ENCODE measurements at regions not wholly inside any gene's neighbourhood (a gene's known extent, or its start where the extent isn't known, plus 50 kb on each side); places are given as distances from the start of the nearest gene placed in this dataset.
"Not testable (repeated sequence)": the region's sequence is repeated elsewhere in the genome, so short reads cannot be mapped to it uniquely, and the experiment has no call there.

DNA sequence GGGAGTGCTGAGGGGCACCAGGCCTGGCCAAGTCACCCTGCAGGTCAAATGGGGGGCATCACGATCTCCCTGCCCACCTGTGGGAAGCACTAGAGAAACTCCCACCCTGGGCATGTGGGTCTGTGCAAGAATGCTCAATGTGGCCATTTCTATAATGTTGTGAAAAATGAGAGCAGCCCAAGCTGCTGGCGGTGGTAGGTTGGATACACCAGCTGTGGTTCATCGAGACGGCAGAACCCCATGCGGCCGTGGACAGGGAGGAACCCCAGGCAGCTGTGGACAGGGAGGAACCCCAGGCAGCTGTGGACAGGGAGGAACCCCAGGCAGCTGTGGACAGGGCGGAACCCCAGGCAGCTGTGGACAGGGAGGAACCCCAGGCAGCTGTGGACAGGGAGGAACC is 129.1 kb downstream of the BRD1 start:
- not testable (repeated sequence) for H3K4me3 ChIP-seq (ENCODE audit: low read depth, low read length)

DNA sequence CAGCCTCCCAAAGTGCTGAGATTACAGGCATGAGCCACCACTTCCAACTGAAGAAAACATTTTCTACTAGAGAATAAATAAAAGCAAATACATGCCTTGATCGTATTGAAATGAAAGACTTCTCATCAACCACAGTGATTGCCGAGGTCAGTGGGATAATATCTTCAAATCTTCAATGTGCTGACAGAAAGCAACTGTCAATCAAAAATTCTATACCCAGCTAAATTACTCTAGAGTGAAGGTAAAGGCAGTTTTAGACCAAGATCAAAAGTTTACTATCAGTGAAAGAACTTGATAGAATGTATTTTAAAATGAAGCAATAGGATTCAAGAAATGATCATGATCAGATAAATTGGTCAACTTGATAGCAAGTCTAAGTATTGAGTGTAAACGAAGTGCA is 130.6 kb downstream of the BRD1 start:
- no peak overlapping the region for H3K4me3 ChIP-seq (ENCODE audit: low read depth, low read length)

GRCh38 chr22:49694462-49695260 is 133.0 kb downstream of the BRD1 start:
- H3K4me3 ChIP-seq (ENCODE audit: low read depth, low read length): no peak overlapping the region

DNA sequence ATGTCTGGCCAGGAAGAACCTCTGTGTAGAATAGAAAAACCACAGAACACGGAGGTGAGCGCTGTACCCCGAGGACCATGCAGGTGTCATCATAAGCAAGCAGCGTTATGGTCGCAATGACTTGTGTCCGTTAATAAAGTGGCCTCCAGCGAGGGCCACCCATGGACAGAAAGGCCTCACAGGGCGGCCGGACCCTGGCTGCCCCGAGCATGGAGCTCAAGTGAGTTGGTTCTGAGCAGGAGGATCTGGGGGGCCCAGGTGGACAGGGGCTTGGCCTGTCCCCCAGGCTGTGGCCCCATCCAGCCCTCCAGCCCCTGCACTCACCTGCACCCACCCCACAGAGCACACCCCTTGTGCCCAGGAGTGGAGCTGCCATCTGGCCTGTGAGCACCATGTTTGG is 133.8 kb downstream of the BRD1 start:
- no peak overlapping the region for H3K4me3 ChIP-seq (ENCODE audit: low read depth, low read length)

DNA sequence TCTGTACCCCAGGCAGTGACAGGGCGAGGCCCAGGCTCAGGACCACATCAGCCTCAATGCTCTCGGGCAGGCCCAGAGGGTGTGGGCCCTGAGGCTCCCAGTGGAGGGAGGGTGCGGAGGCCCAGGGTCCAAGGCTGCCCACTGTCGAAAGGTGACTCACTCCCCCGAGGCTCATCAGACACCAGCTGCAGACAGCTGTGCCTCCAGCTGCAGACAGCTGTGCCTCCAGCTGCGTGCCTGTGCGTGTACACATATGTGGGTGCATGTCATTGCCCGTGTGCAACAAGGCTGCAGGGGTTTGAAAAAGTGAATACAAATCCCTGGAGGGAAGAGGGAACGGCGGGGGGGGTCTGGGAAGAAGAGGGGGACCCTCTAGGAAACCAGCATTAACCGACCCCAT is 134.3 kb downstream of the BRD1 start:
- H3K4me3 ChIP-seq (ENCODE audit: low read depth, low read length): no peak overlapping the region

- no peak overlapping the region for H3K4me3 ChIP-seq (ENCODE audit: low read depth, low read length)
These were observed 135.0 kb downstream of the BRD1 start for GRCh38 chr22:49692499-49693225.

GRCh38 chr22:49691256-49691655 is 136.4 kb downstream of the BRD1 start:
- no peak overlapping the region for H3K4me3 ChIP-seq (ENCODE audit: low read depth, low read length)

GRCh38 chr22:49690454-49690853 is 137.2 kb downstream of the BRD1 start:
- no peak overlapping the region for H3K4me3 ChIP-seq (ENCODE audit: low read depth, low read length)

DNA sequence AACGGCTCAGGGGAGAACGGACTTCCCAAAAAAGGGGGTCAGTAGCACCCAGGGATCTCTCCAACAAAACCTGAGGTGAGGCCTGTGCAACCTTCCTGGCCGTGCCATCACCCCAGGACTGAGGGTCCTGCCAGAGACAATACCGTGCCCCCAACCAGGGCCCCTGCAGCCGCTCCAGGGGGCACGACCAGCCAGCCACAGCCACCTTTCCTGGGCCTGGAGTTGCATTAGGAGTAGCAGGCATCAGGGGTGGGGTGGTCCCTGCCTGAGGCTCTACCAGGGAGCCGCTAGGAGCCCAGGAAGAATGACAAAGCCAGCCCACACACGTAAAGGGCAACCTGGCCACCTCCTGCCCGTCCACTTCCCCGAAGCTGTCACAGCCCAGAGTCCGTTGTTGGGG is 137.8 kb downstream of the BRD1 start:
- H3K4me3 ChIP-seq (ENCODE audit: low read depth, low read length): no peak overlapping the region

- H3K4me3 ChIP-seq (ENCODE audit: low read depth, low read length): no peak overlapping the region
These were observed 138.4 kb downstream of the BRD1 start for GRCh38 chr22:49689255-49689770.

- H3K4me3 ChIP-seq (ENCODE audit: low read depth, low read length): no peak overlapping the region
These were observed 139.0 kb downstream of the BRD1 start for GRCh38 chr22:49688516-49689254.

DNA sequence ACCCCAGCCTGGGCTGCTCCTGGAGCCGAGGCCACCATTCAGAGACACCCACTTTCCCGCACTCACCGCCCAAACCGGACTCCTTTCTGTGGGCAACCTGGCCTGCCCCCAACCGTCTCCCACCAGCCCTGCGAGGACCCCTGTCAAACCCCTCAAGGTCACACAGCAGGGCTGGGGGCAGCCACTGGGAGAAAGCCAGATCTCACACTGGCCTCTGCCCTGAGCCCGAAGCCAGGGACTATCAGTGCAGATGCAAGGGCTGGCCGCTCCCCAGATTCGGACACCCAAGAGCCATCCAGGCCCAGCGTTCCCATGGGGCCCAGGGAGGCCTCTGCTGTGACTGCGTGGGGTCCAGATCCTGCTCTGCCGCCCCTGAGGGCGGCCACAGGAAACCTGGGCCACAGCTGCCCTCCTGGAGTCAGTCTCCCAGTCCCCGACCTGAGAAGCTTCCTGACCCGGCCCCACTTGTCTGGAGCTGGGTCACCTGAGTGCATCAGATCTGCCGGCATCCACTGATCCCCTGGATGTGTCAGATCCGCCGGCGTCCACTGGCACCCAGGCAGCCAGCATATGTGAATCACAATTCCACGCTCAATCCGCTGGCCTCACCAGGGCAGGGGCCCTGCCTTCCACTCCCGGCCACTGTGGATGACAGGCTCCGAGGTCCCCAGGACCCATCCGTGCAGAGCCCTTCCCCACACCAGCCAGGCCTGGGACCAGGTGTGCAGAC is 139.7 kb downstream of the BRD1 start:
- H3K4me3 ChIP-seq (ENCODE audit: low read depth, low read length): no peak overlapping the region

GRCh38 chr22:49687333-49687732 is 140.3 kb downstream of the BRD1 start:
- H3K4me3 ChIP-seq (ENCODE audit: low read depth, low read length): no peak overlapping the region

- no peak overlapping the region for H3K4me3 ChIP-seq (ENCODE audit: low read depth, low read length)
These were observed 141.0 kb downstream of the BRD1 start for GRCh38 chr22:49686495-49687219.

GRCh38 chr22:49685686-49686085 is 142.0 kb downstream of the BRD1 start:
- no peak overlapping the region for H3K4me3 ChIP-seq (ENCODE audit: low read depth, low read length)

DNA sequence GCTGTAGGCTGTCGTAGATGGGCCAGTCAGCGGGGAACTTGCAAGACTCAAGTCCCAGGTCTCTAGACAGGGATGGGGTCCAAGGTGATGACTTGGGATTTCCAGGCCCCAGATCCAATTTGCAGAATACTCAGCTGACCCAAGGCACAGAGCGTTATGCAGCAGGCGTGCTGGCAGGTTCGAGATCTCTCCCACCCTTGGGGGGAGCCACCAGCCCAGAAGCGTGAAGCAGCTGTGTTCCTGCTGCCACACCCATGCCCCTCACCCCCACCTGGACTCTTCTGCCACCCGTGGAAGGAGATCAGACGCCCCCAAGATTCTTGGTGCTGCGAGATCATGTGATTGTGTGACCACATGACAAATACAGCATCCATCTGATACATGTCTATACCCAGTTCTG is 142.6 kb downstream of the BRD1 start:
- H3K4me3 ChIP-seq (ENCODE audit: low read depth, low read length): no peak overlapping the region

- no peak overlapping the region for H3K4me3 ChIP-seq (ENCODE audit: low read depth, low read length)
These were observed 144.6 kb downstream of the BRD1 start for GRCh38 chr22:49683032-49683431.

DNA sequence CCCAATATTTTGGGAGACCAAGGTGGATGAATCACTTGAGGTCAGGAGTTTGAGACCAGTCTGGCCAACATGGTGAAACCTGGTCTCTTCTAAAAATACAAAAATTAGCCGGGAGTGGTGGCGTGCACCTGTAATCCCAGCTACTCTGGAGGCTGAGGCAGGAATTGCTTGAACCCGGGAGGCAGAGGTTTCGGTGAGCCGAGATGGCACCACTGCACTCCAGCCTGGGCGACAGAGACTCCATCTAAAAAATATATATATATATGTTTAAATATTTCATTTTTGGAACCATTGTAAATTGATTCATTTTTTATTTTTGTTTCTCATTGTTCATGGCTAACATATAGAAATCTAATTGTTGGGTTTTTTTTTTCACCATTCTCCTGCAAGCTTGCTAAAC is 146.9 kb downstream of the BRD1 start:
- H3K4me3 ChIP-seq (ENCODE audit: low read depth, low read length): not testable (repeated sequence)

DNA sequence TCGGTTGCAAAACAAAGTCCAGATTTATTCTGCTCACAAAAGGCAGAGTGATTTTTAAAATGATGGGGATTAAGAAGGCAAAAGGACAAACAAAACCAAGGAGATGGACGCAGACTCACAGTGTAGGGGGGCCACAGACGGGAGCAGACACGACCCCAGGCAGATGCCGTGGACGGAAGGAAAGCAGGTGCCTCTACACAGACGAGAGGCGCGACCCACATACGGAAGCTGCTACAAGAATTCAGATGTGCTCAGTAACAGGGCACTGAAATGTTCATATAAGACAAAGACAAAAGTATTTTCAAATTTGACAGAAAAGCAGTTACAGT is 148.9 kb downstream of the BRD1 start:
- H3K4me3 ChIP-seq (ENCODE audit: low read depth, low read length): no peak overlapping the region

GRCh38 chr22:49678137-49678841 is 149.4 kb downstream of the BRD1 start:
- no peak overlapping the region for H3K4me3 ChIP-seq (ENCODE audit: low read depth, low read length)
